OCI-LY1 (cell line): ENCODE measurements at regions not wholly inside any gene's neighbourhood (a gene's known extent, or its start where the extent isn't known, plus 50 kb on each side); places are given as distances from the start of the nearest gene placed in this dataset.

Source experiments
- EZH2 ChIP-seq: fragments of 200-600 bp; sonication (generic), shearing (Covaris generic); IDR thresholded peaks from 2 replicates; pipeline ENCODE4 v1.8.0; 2017; ENCODE audit warnings: borderline replicate concordance, mixed run types, mild to moderate bottlenecking, antibody characterized with exemption, low read length, moderate library complexity, mixed read lengths
- TF ChIP-seq, protein P1 (sequence below): fragments of 200-600 bp; sonication (generic), shearing (Covaris generic); IDR thresholded peaks from 2 replicates; pipeline ENCODE4 v1.5.1; 2017; ENCODE audit warnings: mild to moderate bottlenecking, antibody characterized with exemption, low read length, moderate library complexity, mixed read lengths

GRCh38 chr4:28822163-28822562 lies 1898.0 kb upstream of the PCDH7 start:
- TF ChIP-seq, protein P1, sequence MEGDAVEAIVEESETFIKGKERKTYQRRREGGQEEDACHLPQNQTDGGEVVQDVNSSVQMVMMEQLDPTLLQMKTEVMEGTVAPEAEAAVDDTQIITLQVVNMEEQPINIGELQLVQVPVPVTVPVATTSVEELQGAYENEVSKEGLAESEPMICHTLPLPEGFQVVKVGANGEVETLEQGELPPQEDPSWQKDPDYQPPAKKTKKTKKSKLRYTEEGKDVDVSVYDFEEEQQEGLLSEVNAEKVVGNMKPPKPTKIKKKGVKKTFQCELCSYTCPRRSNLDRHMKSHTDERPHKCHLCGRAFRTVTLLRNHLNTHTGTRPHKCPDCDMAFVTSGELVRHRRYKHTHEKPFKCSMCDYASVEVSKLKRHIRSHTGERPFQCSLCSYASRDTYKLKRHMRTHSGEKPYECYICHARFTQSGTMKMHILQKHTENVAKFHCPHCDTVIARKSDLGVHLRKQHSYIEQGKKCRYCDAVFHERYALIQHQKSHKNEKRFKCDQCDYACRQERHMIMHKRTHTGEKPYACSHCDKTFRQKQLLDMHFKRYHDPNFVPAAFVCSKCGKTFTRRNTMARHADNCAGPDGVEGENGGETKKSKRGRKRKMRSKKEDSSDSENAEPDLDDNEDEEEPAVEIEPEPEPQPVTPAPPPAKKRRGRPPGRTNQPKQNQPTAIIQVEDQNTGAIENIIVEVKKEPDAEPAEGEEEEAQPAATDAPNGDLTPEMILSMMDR = no peak
- no peak for TF ChIP-seq EZH2
